ENCODE measurements at regions not wholly inside any gene's neighbourhood (a gene's known extent, or its start where the extent isn't known, plus 50 kb on each side); places are given as distances from the start of the nearest gene placed in this dataset.

- TF ChIP-seq CTCF (IDR thresholded peaks at IDR 0.05; ENCODE audit: insufficient read depth, low read length, severe bottlenecking), result no peak
- DNase-seq (ENCODE audit: low read depth) (no peak), FAIRE-seq (no peak)
- Histone ChIP-seq H3K36me3 (ENCODE audit: control insufficient read depth, insufficient read depth, low read length) (no peaks in the 10 kb centered on the region), H3K4me3 (ENCODE audit: low read depth, low read length) (no peak overlapping the region), H3K27me3 (ENCODE audit: control insufficient read depth, insufficient read depth, low read length) (no peaks in the 10 kb centered on the region)
These were observed 989.8 kb upstream of the B3GALT2 start for GRCh38 chr1:194176212-194176611.

- no peak overlapping the region for H3K4me3 ChIP-seq (ENCODE audit: low read depth, low read length)
- no peak for FAIRE-seq
- no peaks in the 10 kb centered on the region for H3K36me3 ChIP-seq (ENCODE audit: control insufficient read depth, insufficient read depth, low read length)
- no peaks in the 10 kb centered on the region for H3K27me3 ChIP-seq (ENCODE audit: control insufficient read depth, insufficient read depth, low read length)
- DNase-seq (ENCODE audit: low read depth), result no peak
- TF ChIP-seq CTCF (IDR thresholded peaks at IDR 0.05; ENCODE audit: insufficient read depth, low read length, severe bottlenecking), result no peak
These were observed 988.8 kb upstream of the B3GALT2 start for GRCh38 chr1:194175251-194175650.

GRCh38 chr1:194174528-194174927 is 988.1 kb upstream of the B3GALT2 start:
- TF ChIP-seq CTCF (IDR thresholded peaks at IDR 0.05; ENCODE audit: insufficient read depth, low read length, severe bottlenecking), result no peak
- Histone ChIP-seq H3K36me3 (ENCODE audit: control insufficient read depth, insufficient read depth, low read length) (no peaks in the 10 kb centered on the region), H3K27me3 (ENCODE audit: control insufficient read depth, insufficient read depth, low read length) (no peaks in the 10 kb centered on the region), H3K4me3 (ENCODE audit: low read depth, low read length) (no peak overlapping the region)
- FAIRE-seq (no peak), DNase-seq (ENCODE audit: low read depth) (no peak)

- DNase-seq (ENCODE audit: low read depth) (no peak), FAIRE-seq (no peak)
These were observed 985.2 kb upstream of the B3GALT2 start for GRCh38 chr1:194171596-194171995.

GRCh38 chr1:194167956-194168640 is 981.7 kb upstream of the B3GALT2 start:
- no peak for TF ChIP-seq CTCF (IDR thresholded peaks at IDR 0.05; ENCODE audit: insufficient read depth, low read length, severe bottlenecking)
- Histone ChIP-seq H3K36me3 (ENCODE audit: control insufficient read depth, insufficient read depth, low read length) (no peaks in the 10 kb centered on the region), H3K4me3 (ENCODE audit: low read depth, low read length) (no peak overlapping the region), H3K27me3 (ENCODE audit: control insufficient read depth, insufficient read depth, low read length) (no peaks in the 10 kb centered on the region)
- FAIRE-seq (no peak), DNase-seq (ENCODE audit: low read depth) (no peak)

More at GRCh38 chr1:194171596-194171995, 985.2 kb upstream of the B3GALT2 start:
- no peaks in the 10 kb centered on the region for H3K27me3 ChIP-seq (ENCODE audit: control insufficient read depth, insufficient read depth, low read length)
- no peaks in the 10 kb centered on the region for H3K36me3 ChIP-seq (ENCODE audit: control insufficient read depth, insufficient read depth, low read length)
- no peak for TF ChIP-seq CTCF (IDR thresholded peaks at IDR 0.05; ENCODE audit: insufficient read depth, low read length, severe bottlenecking)
- no peak overlapping the region for H3K4me3 ChIP-seq (ENCODE audit: low read depth, low read length)

GRCh38 chr1:194164755-194165154 is 978.3 kb upstream of the B3GALT2 start:
- Histone ChIP-seq H3K36me3 (ENCODE audit: control insufficient read depth, insufficient read depth, low read length) (no peaks in the 10 kb centered on the region), H3K4me3 (ENCODE audit: low read depth, low read length) (no peak overlapping the region), H3K27me3 (ENCODE audit: control insufficient read depth, insufficient read depth, low read length) (no peaks in the 10 kb centered on the region)
- FAIRE-seq (no peak), DNase-seq (ENCODE audit: low read depth) (no peak)
- no peak for TF ChIP-seq CTCF (IDR thresholded peaks at IDR 0.05; ENCODE audit: insufficient read depth, low read length, severe bottlenecking)

All from bronchial epithelial cell (primary cell).